Sciatic nerve (tissue), 2 donors: ENCODE measurements at regions not wholly inside any gene's neighbourhood (a gene's known extent, or its start where the extent isn't known, plus 50 kb on each side); places are given as distances from the start of the nearest gene placed in this dataset.

ENCODE experiments used
- ATAC-seq: fragments of 200-7000 bp; cut with Tn5 transposase; one replicate; pipeline ENCODE4 v1.9.1; 2020; ENCODE audit warnings: mild to moderate bottlenecking, moderate library complexity
- DNase-seq: peaks from one replicate; pipeline ENCODE4 v3.0.0-alpha.2; 2020; ENCODE audit warnings: low spot score
- intact Hi-C: fragments of 100-400 bp; cut with DNase I; formaldehyde crosslinking; loops from one replicate; pipeline ENCODE4 v1.14.2; 2022
- donor health status: DM: no; HTN: no; CAD: no.
- donor health status: DM: no; HTN: no; CAD: no.

- no peak for DNase-seq
- intact Hi-C loops, result no loop called here
- no peak for ATAC-seq
Observed at GRCh38 chr5:68950930-68951329, 142.9 kb upstream of the SLC30A5 start.

DNA sequence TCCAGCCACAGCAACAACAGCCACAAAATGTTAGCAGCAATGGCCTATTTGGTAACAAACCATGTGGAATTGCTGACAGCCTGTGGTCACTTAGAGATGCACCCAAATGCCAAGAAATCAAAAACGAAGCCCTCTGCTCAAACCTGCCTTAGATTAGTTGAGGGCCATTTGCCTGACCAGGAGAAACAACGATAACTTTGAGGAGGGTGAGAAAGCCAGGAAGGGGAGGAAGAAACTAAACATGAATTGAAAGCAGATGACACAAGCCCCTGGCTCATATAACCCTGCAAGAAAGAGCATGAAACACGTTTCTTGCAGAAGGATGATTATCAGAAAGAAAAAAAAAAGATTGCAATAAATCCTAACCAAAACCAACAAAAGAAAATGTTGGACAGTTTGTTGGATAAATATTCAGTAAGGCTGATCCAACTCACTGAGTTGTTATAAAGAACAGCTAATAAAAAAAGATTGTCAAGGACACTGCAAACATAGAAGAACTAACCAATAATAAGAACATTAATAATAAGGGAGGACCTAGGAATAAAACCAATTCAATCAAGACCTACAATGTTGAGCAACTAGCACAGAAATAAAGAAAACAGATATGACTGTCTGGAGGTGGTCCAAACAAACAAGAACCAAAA is 140.5 kb upstream of the SLC30A5 start:
- DNase-seq, result no peak
- ATAC-seq, result peak; percentile 25
- intact Hi-C loops, result no loop called here

DNA sequence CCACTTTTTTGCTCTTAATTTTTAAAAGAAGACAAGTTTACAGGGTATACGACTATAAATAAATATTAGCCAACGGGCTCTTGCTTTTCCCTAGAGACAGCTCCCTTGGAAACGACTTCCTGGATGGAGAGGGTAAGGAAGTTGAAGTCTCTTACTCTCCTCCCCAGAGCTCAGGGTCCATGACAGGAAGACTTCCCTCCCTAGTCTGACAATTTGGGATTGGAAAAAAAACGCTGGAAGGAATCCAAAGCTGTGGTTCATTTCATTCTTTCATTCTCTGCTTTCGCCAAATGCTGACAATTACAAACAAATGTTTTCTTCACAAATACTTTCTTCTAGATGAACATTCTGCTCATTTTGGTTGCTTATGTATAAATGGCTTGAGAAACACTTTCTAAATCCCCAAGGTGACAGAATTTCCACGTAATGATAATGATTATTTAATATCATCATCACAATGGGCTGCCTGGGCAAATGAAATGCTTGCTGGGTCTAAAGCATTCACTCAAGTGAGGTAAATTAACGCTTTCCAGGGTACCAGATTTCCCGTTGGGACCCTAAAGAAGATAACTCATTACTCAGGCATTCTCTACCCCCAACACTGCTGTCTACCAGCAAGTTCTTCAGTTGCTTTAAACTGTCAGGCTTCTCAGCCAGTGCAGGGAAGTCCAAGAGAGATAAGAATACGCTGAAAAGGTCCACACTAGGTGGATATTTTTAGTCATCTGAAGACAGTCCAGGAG is 139.8 kb upstream of the SLC30A5 start:
- intact Hi-C loops, result no loop called here
- ATAC-seq, result peak; percentile 94
- no peak for DNase-seq

DNA sequence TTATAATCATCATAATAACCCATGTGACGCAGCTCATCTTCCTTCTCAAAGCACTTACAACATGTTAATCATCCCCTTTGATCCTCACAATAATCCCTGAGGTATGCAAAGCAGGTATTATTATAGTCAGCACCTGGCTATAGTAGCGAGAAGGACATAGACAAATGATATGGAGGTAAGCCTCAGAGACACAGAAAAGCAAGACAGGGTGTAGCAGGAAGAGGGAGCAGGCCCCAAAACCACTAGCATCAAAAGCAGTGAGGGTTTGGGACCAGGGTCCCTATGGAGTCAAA is 139.2 kb upstream of the SLC30A5 start:
- DNase-seq, result no peak
- ATAC-seq, result no peak
- intact Hi-C loops, result no loop called here

DNA sequence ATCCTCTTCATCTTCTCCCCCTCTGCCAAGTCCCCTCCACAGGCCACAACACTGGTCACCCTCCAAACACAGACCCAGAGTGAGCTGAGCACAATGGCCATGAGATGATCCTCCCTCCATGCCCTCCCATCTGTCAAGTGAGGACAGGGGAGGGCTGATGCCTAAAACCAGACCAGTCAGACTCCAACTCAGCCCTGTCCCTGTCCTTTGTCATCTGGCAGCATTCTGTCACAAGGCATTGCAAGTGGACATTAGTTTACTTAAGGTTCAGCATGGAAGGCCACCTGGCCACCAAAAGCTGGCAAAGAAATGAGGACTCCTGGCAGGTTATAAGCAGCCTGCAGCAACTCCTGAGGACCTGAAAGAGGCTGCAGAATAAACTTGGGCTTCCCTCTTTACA is 136.2 kb upstream of the SLC30A5 start:
- no peak for ATAC-seq
- DNase-seq, result no peak
- intact Hi-C loops, result no loop called here

GRCh38 chr5:68958428-68958827 is 135.4 kb upstream of the SLC30A5 start:
- DNase-seq, result no peak
- intact Hi-C loops, result no loop called here
- ATAC-seq, result no peak

- DNase-seq (no peak), ATAC-seq (no peak)
- intact Hi-C loops, result no loop called here
Observed at GRCh38 chr5:68960456-68960855, 133.4 kb upstream of the SLC30A5 start.

DNA sequence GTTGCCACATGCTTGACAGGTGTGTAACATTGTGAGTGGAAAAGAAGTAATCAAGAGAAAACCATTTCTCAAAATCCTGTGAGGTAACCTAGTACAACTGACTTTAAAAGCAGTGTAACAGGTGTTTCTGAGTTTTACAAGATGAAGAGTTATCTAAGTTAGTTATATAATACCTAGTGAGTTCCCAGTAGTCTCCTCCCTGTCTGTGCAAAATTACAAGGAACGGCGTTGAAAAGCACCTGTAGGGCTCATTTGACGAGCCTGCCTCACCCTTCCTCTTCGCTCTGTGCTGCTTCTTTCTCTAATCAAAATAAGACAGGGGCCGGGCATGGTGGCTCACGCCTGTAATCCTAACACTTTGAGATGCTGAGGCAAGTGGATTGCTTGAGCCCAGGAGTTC is 132.9 kb upstream of the SLC30A5 start:
- DNase-seq, result no peak
- intact Hi-C loops, result no loop called here
- no peak for ATAC-seq

- ATAC-seq (no peak), DNase-seq (no peak)
- intact Hi-C loops, result loop anchor here (2.0 kb wide), 1 partner anchor 1795 kb away; no protein-coding TSS in a partner anchor
Observed at GRCh38 chr5:68961762-68962161, 132.1 kb upstream of the SLC30A5 start.

GRCh38 chr5:68962757-68963484 is 130.9 kb upstream of the SLC30A5 start:
- intact Hi-C loops, result loop anchor here (2.0 kb wide), 1 partner anchor 1796 kb away; no protein-coding TSS in a partner anchor
- peak; percentile 83 for DNase-seq
- peak; percentile 94 for ATAC-seq

- DNase-seq (no peak), ATAC-seq (no peak)
- intact Hi-C loops, result no loop called here
Observed at GRCh38 chr5:68964679-68965078, 129.1 kb upstream of the SLC30A5 start.

DNA sequence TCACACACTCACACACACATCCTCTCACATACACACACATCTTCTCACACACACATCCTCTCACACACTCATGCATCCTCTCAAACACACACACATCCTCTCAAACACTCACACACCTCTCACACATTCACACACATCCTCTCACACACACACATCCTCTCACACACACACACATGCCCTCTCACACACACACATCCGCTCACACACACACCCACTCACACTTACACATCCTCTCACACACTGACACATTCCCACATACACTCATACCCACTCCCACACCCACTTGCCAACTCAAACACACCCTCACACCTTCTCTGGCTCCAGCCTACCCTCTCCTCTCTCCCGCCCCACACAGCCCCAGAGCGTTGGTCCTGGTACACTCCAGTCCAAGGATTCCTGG is 127.9 kb upstream of the SLC30A5 start:
- no peak for ATAC-seq
- DNase-seq, result no peak
- intact Hi-C loops, result no loop called here

DNA sequence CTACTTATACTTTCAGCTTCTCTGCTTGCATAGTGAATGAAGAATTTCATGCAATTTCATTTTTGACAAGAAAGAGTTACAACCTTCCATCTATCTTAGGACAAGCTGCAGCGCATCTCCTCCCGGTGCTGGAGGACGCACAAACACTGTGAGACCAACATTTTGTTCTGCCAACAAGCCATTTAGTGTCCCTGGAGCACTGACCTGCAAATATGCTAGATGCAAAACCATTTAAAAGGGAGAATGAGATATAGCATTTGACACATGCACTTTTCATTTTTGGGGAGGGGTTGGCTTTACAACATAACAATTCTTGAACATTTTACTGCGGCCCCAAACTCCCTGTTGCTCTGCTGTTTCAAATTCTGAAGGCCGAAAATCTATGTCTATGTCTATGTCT is 127.2 kb upstream of the SLC30A5 start:
- no peak for ATAC-seq
- intact Hi-C loops, result no loop called here

GRCh38 chr5:68968429-68968828 is 125.4 kb upstream of the SLC30A5 start:
- no peak for ATAC-seq
- intact Hi-C loops, result no loop called here
- DNase-seq, result no peak

More for the DNA sequence above, 127.2 kb upstream of the SLC30A5 start:
- no peak for DNase-seq

DNA sequence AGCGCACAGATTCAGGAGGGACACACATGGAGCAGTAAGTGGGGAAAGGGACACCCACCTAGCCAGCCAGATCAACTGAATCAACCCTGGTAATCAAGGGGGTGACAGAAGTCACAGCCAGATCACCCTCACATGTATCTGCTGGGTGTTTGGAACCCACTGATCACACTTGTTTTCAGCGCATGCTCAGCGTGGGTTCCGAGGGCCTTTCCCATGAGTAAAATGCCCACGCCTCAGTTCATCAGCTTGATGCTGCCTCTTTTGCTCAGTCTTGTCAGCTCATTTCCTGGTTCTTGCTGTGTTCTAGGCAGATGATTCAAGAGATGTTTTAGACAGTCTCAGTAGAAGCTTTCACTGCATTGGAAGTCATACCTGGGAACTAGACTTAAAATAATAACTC is 123.2 kb upstream of the SLC30A5 start:
- intact Hi-C loops, result no loop called here
- DNase-seq (no peak), ATAC-seq (no peak)

- DNase-seq, result no peak
- ATAC-seq, result no peak
- intact Hi-C loops, result no loop called here
Observed at GRCh38 chr5:68973696-68974095, 120.1 kb upstream of the SLC30A5 start.

DNA sequence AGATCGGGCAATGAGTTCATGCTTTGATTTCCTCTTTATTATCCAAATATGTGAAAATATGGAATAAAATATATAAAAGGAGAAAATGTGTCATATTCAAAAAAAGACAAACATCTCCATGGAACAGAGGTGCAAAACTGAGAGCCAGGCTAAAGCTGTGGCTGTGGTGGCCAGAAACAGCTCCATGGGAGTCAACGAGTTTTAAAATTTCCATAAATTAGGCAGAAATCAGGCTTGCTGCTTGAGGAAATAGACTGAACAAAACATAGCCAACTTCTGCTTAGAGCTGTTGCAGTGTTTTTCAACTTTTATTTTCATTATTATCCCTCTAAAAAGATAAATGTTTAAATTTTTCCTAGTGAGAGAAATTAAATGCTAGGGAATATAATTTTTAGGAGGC is 110.8 kb upstream of the SLC30A5 start:
- intact Hi-C loops, result no loop called here
- ATAC-seq (no peak), DNase-seq (no peak)

DNA sequence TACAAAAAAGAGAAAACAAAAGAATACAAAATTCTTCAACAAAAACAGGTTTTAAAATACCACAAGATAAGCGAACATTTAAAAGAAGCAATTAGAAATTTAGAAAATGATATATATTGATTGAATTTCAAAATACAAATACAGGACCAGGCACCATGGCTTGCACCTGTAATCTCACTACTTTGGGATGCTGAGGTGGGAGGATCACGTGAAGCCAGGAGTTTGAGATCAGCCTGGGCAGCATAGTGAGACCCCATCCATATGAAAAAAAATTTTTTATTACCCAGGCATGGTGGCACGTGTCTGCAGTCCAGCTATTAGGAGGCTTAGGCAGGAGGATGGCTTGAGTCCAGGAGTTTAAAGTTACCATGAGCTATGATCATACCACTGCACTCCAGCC is 109.9 kb upstream of the SLC30A5 start:
- intact Hi-C loops, result no loop called here
- DNase-seq (no peak), ATAC-seq (no peak)

GRCh38 chr5:68991279-68992084 is 102.3 kb upstream of the SLC30A5 start:
- DNase-seq (no peak), ATAC-seq (no peak)
- intact Hi-C loops, result no loop called here

GRCh38 chr5:68994645-68995044 is 99.2 kb upstream of the SLC30A5 start:
- intact Hi-C loops, result no loop called here
- ATAC-seq (no peak), DNase-seq (no peak)
